ENCODE measurements at regions not wholly inside any gene's neighbourhood (a gene's known extent, or its start where the extent isn't known, plus 50 kb on each side); places are given as distances from the start of the nearest gene placed in this dataset.

GRCh38 chr11:45021692-45022141 lies 71.0 kb upstream of the TP53I11 start:
- no peak for TF ChIP-seq CTCF (IDR thresholded peaks at IDR 0.05; ENCODE audit: control insufficient read depth, insufficient read depth, low read depth, low read length, missing control alignments)
- no peak overlapping the region for H3K4me3 ChIP-seq (ENCODE audit: control insufficient read depth, low read depth, low read length)
- peak; percentile 16 for DNase-seq (ENCODE audit: low read depth)

GRCh38 chr11:45022294-45023064 lies 71.8 kb upstream of the TP53I11 start:
- no peak for DNase-seq (ENCODE audit: low read depth)
- no peak overlapping the region for H3K4me3 ChIP-seq (ENCODE audit: control insufficient read depth, low read depth, low read length)
- TF ChIP-seq CTCF (IDR thresholded peaks at IDR 0.05; ENCODE audit: control insufficient read depth, insufficient read depth, low read depth, low read length, missing control alignments), result no peak

GRCh38 chr11:45023065-45023365 lies 72.3 kb upstream of the TP53I11 start:
- H3K4me3 ChIP-seq (ENCODE audit: control insufficient read depth, low read depth, low read length), result no peak overlapping the region
- no peak for DNase-seq (ENCODE audit: low read depth)
- no peak for TF ChIP-seq CTCF (IDR thresholded peaks at IDR 0.05; ENCODE audit: control insufficient read depth, insufficient read depth, low read depth, low read length, missing control alignments)

GRCh38 chr11:45024316-45024715 lies 73.6 kb upstream of the TP53I11 start:
- no peak overlapping the region for H3K4me3 ChIP-seq (ENCODE audit: control insufficient read depth, low read depth, low read length)
- no peak for DNase-seq (ENCODE audit: low read depth)
- TF ChIP-seq CTCF (IDR thresholded peaks at IDR 0.05; ENCODE audit: control insufficient read depth, insufficient read depth, low read depth, low read length, missing control alignments), result no peak

GRCh38 chr11:45024846-45025588 lies 74.3 kb upstream of the TP53I11 start:
- H3K4me3 ChIP-seq (ENCODE audit: control insufficient read depth, low read depth, low read length), result no peak overlapping the region
- TF ChIP-seq CTCF (IDR thresholded peaks at IDR 0.05; ENCODE audit: control insufficient read depth, insufficient read depth, low read depth, low read length, missing control alignments), result no peak
- no peak for DNase-seq (ENCODE audit: low read depth)

GRCh38 chr11:45025716-45026492 lies 75.2 kb upstream of the TP53I11 start:
- no peak for TF ChIP-seq CTCF (IDR thresholded peaks at IDR 0.05; ENCODE audit: control insufficient read depth, insufficient read depth, low read depth, low read length, missing control alignments)
- DNase-seq (ENCODE audit: low read depth), result no peak
- H3K4me3 ChIP-seq (ENCODE audit: control insufficient read depth, low read depth, low read length), result no peak overlapping the region

All from AG09309 (cell line).